Left ventricle myocardium inferior (tissue), 1 donor: ENCODE measurements at regions not wholly inside any gene's neighbourhood (a gene's known extent, or its start where the extent isn't known, plus 50 kb on each side); places are given as distances from the start of the nearest gene placed in this dataset.

Source experiments
- DNase-seq: peaks from one replicate; pipeline ENCODE4 v3.0.0-alpha.2; 2020
- H3K27ac ChIP-seq: fragments of 200-600 bp; replicated peaks from 2 replicates; pipeline ENCODE4 v1.8.0; 2021
- H3K27me3 ChIP-seq: fragments of 200-600 bp; 2 replicates; pipeline ENCODE4 v1.8.0; 2021; ENCODE audit warnings: low read depth
- H3K36me3 ChIP-seq: fragments of 200-600 bp; 2 replicates; pipeline ENCODE4 v1.8.0; 2021
- H3K4me1 ChIP-seq: fragments of 200-600 bp; 2 replicates; pipeline ENCODE4 v1.8.0; 2021
- H3K4me3 ChIP-seq: fragments of 200-600 bp; 2 replicates; pipeline ENCODE4 v1.8.0; 2021; ENCODE audit warnings: mild to moderate bottlenecking, moderate library complexity
- H3K9me3 ChIP-seq: fragments of 200-600 bp; replicated peaks from 2 replicates; pipeline ENCODE4 v1.8.0; 2021
- intact Hi-C: fragments of 100-400 bp; cut with micrococcal nuclease; formaldehyde crosslinking; loops from one replicate; pipeline ENCODE4 v1.11.0; 2022
- TF ChIP-seq, protein P1 (sequence below): fragments of 200-600 bp; IDR thresholded peaks from 2 replicates; pipeline ENCODE4 v1.8.0; 2021; ENCODE audit warnings: antibody characterized with exemption, mild to moderate bottlenecking, borderline replicate concordance
- donor health status: DM: no; HTN: yes; CAD: no; lungs with severe emphysema.

DNA sequence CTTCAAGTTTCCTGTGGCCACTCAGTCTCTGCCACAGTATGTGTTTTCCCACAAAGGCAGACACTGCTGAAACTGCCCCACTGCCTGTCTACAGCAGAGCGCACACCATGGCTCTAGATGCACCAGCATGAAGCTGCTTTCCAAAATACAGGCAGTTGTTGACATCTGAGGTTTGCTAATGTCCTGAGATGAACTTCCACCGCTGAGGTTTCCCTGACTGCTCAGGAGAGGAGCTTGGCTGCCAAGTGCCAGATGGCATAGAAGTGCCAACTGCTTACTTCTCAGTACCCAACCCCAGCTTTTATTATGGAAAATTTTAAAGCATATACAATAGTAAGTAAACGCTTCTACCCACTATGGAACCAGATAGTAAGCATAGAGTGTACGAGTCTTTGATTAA is 61.0 kb upstream of the EXOC1L start:
- Histone ChIP-seq H3K36me3 (no peaks in the 10 kb centered on the region), H3K4me1 (peaks cover 12% of the 10 kb centered on the region), H3K27ac (no peak overlapping the region), H3K4me3 (no peak overlapping the region), H3K27me3 (no peaks in the 10 kb centered on the region), H3K9me3 (no peaks in the 10 kb centered on the region)
- TF ChIP-seq, protein P1, sequence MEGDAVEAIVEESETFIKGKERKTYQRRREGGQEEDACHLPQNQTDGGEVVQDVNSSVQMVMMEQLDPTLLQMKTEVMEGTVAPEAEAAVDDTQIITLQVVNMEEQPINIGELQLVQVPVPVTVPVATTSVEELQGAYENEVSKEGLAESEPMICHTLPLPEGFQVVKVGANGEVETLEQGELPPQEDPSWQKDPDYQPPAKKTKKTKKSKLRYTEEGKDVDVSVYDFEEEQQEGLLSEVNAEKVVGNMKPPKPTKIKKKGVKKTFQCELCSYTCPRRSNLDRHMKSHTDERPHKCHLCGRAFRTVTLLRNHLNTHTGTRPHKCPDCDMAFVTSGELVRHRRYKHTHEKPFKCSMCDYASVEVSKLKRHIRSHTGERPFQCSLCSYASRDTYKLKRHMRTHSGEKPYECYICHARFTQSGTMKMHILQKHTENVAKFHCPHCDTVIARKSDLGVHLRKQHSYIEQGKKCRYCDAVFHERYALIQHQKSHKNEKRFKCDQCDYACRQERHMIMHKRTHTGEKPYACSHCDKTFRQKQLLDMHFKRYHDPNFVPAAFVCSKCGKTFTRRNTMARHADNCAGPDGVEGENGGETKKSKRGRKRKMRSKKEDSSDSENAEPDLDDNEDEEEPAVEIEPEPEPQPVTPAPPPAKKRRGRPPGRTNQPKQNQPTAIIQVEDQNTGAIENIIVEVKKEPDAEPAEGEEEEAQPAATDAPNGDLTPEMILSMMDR = no peak
- DNase-seq = no peak
- intact Hi-C loops = no loop called here

DNA sequence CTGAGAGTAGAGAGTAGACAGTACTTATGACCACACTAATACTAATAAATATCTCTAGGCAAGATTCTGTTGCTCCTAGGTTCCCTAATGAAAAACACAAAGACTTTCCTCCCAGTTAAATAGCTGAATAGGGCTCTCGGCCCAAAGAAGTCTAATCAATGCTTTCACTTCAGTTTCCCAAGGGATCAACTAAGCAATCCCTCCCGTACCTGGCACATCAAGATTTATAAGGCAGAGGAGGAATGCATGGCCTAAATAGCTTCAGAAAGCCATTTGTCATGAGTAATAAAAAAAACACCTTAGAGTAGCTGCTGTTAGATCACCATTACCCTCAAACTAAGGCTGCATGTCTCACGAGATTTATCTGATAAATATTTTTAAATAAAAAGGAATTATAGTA is 56.8 kb upstream of the EXOC1L start:
- H3K9me3 ChIP-seq = no peaks in the 10 kb centered on the region
- peaks cover 11% of the 10 kb centered on the region for H3K4me1 ChIP-seq
- peaks cover 4% of the 10 kb centered on the region for H3K27me3 ChIP-seq
- no peak for DNase-seq
- no peak overlapping the region for H3K27ac ChIP-seq
- no peak overlapping the region for H3K4me3 ChIP-seq
- TF ChIP-seq, protein P1 = no peak
- H3K36me3 ChIP-seq = no peaks in the 10 kb centered on the region
- intact Hi-C loops = no loop called here

DNA sequence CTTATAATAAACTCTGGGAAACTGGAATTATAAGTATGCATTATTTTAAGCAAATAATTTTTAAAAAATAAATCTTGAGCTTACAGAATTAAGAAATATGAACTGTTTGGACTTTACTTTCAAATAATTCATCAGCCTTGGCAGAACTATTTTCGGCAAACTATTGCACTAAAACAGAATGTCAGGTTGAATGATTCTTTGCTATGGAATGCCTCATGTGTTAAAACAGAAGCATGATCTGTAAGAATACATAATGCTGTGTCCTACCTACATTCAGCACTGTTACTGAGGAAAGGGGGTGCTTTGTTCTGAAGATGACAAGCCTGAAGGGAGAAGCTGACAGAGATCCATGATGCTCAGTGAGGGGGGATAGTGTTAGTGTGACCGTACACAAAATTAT is 55.6 kb upstream of the EXOC1L start:
- no peaks in the 10 kb centered on the region for H3K9me3 ChIP-seq
- no peaks in the 10 kb centered on the region for H3K4me1 ChIP-seq
- no peak for DNase-seq
- H3K36me3 ChIP-seq = no peaks in the 10 kb centered on the region
- H3K27ac ChIP-seq = no peak overlapping the region
- TF ChIP-seq, protein P1 = no peak
- no peak overlapping the region for H3K4me3 ChIP-seq
- H3K27me3 ChIP-seq = peaks cover 4% of the 10 kb centered on the region
- intact Hi-C loops = no loop called here

GRCh38 chr4:55765070-55765469 is 54.5 kb upstream of the EXOC1L start:
- no peak overlapping the region for H3K27ac ChIP-seq
- H3K36me3 ChIP-seq = no peaks in the 10 kb centered on the region
- TF ChIP-seq, protein P1 = no peak
- no peaks in the 10 kb centered on the region for H3K9me3 ChIP-seq
- H3K27me3 ChIP-seq = peaks cover 4% of the 10 kb centered on the region
- no peak for DNase-seq
- H3K4me1 ChIP-seq = no peaks in the 10 kb centered on the region
- intact Hi-C loops = no loop called here
- H3K4me3 ChIP-seq = no peak overlapping the region

DNA sequence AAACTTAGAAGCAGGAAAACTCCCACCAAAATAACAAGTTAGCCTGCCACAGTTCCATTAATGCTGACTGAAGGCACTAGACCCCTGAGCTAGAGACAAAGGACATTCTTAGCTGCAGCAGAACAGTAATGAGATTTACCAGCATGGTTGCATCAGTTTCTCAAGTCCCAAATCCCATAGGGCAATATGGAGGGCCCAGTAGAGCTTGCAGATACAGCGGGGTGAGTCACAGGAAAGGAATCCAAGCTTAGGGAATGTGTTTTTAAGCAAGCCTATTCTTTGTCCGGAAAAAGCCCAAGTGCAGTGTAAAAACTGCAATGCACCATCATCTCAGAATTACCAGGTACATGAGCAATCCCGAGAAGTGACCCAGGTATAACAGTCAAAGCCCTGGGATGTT is 51.3 kb upstream of the EXOC1L start:
- Histone ChIP-seq H3K4me3 (no peak overlapping the region), H3K27me3 (peaks cover 4% of the 10 kb centered on the region), H3K36me3 (no peaks in the 10 kb centered on the region), H3K9me3 (no peaks in the 10 kb centered on the region), H3K4me1 (no peaks in the 10 kb centered on the region), H3K27ac (no peak overlapping the region)
- intact Hi-C loops = no loop called here
- TF ChIP-seq, protein P1 = no peak
- DNase-seq = no peak
